ENCODE measurements at regions not wholly inside any gene's neighbourhood (a gene's known extent, or its start where the extent isn't known, plus 50 kb on each side); places are given as distances from the start of the nearest gene placed in this dataset.

- TF ChIP-seq, protein P1, sequence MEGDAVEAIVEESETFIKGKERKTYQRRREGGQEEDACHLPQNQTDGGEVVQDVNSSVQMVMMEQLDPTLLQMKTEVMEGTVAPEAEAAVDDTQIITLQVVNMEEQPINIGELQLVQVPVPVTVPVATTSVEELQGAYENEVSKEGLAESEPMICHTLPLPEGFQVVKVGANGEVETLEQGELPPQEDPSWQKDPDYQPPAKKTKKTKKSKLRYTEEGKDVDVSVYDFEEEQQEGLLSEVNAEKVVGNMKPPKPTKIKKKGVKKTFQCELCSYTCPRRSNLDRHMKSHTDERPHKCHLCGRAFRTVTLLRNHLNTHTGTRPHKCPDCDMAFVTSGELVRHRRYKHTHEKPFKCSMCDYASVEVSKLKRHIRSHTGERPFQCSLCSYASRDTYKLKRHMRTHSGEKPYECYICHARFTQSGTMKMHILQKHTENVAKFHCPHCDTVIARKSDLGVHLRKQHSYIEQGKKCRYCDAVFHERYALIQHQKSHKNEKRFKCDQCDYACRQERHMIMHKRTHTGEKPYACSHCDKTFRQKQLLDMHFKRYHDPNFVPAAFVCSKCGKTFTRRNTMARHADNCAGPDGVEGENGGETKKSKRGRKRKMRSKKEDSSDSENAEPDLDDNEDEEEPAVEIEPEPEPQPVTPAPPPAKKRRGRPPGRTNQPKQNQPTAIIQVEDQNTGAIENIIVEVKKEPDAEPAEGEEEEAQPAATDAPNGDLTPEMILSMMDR (IDR thresholded peaks at IDR 0.05; ENCODE audit: low read length): no peak
- TF ChIP-seq EZH2phosphoT487 (IDR thresholded peaks at IDR 0.05; ENCODE audit: low read length): no peak
Observed at GRCh38 chr5:52376592-52376991, 411.1 kb upstream of the ITGA1 start.
